WTC11 (cell line): ENCODE measurements at regions not wholly inside any gene's neighbourhood (a gene's known extent, or its start where the extent isn't known, plus 50 kb on each side); places are given as distances from the start of the nearest gene placed in this dataset.

Experiments
- ATAC-seq: fragments of 200-7000 bp; cut with Tn5 transposase; 2 replicates; pipeline ENCODE4 v1.10.0; 2021; ENCODE audit warnings: mild to moderate bottlenecking, moderate library complexity
- CTCF ChIA-PET: fragments of 300-600 bp; sonication (Branson Sonifier 250); formaldehyde crosslinking; loops from one replicate; lab custom pipeline; 2021; ENCODE audit warnings: antibody characterized with exemption; lab: Charles Lee
- POLR2A ChIA-PET: fragments of 350-600 bp; sonication (Branson Sonifier 250); formaldehyde crosslinking; loops from one replicate; lab custom pipeline; 2021; ENCODE audit warnings: antibody characterized with exemption; lab: Charles Lee
- DNase-seq: peaks from one replicate; pipeline ENCODE4 v3.0.0; 2021; ENCODE audit warnings: low spot score
- H3K27ac Mint-ChIP-seq: 2 replicates; pipeline ENCODE4 v1.8.0; 2021; ENCODE audit warnings: mixed read lengths
- H3K27me3 Mint-ChIP-seq: 2 replicates; pipeline ENCODE4 v1.8.0; 2021; ENCODE audit warnings: low read depth, mild to moderate bottlenecking, moderate library complexity, mixed read lengths
- H3K36me3 Mint-ChIP-seq: 2 replicates; pipeline ENCODE4 v1.8.0; 2021; ENCODE audit warnings: mixed read lengths
- H3K4me1 Mint-ChIP-seq: 2 replicates; pipeline ENCODE4 v1.8.0; 2022; ENCODE audit warnings: mixed read lengths
- H3K4me3 Mint-ChIP-seq: 2 replicates; pipeline ENCODE4 v1.8.0; 2021; ENCODE audit warnings: mild to moderate bottlenecking, moderate library complexity, mixed read lengths
- H3K9me3 Mint-ChIP-seq: 2 replicates; pipeline ENCODE4 v1.8.0; 2021; ENCODE audit warnings: mixed read lengths
- E2F5 ChIP-seq: sonication (generic); formaldehyde crosslinking; IDR thresholded peaks from 2 replicates; pipeline ENCODE4 v1.8.1; 2022; ENCODE audit warnings: mild to moderate bottlenecking, moderate library complexity, missing genetic modification reagents
- FOXJ3 ChIP-seq: sonication (generic); formaldehyde crosslinking; IDR thresholded peaks from 2 replicates; pipeline ENCODE4 v1.9.0; 2021; ENCODE audit warnings: missing genetic modification reagents, mild to moderate bottlenecking, borderline replicate concordance
- OVOL2 ChIP-seq: fragments of 250-450 bp; sonication (Bioruptor Pico); IDR thresholded peaks from 2 replicates; pipeline ENCODE4 v1.9.0; 2021; ENCODE audit warnings: mild to moderate bottlenecking, borderline replicate concordance
- SOX15 ChIP-seq: fragments of 250-450 bp; sonication (Bioruptor Pico); IDR thresholded peaks from 2 replicates; pipeline ENCODE4 v1.9.0; 2021; ENCODE audit warnings: mild to moderate bottlenecking
- ZBTB43 ChIP-seq: sonication (generic); formaldehyde crosslinking; IDR thresholded peaks from 2 replicates; pipeline ENCODE4 v1.8.1; 2023; ENCODE audit warnings: mild to moderate bottlenecking, missing genetic modification reagents
- ZMAT4 ChIP-seq: fragments of 250-450 bp; sonication (Bioruptor Pico); IDR thresholded peaks from 2 replicates; pipeline ENCODE4 v1.9.0; 2021; ENCODE audit warnings: mild to moderate bottlenecking
- ZNF532 ChIP-seq: fragments of 250-450 bp; sonication (Bioruptor Pico); IDR thresholded peaks from 2 replicates; pipeline ENCODE4 v1.9.0; 2021; ENCODE audit warnings: mild to moderate bottlenecking, borderline replicate concordance
- TF ChIP-seq, protein P1 (sequence below): sonication (generic); formaldehyde crosslinking; conservative IDR thresholded peaks from 2 replicates; pipeline ENCODE4 v1.8.1; 2023; ENCODE audit warnings: mild to moderate bottlenecking, low read depth, missing genetic modification reagents, moderate library complexity
- TF ChIP-seq, protein P2 (sequence below): sonication (generic); formaldehyde crosslinking; IDR thresholded peaks from 2 replicates; pipeline ENCODE4 v1.8.0; 2023; ENCODE audit warnings: missing genetic modification reagents, mild to moderate bottlenecking, borderline replicate concordance

- Mint-ChIP-seq H3K9me3 (no peaks in the 10 kb centered on the region), H3K27me3 (no peaks in the 10 kb centered on the region), H3K27ac (no peak overlapping the region), H3K4me3 (no peak overlapping the region), H3K4me1 (0 out of 2 replicates have a peak, but pooled peaks cover under 1% of the 10 kb centered on the region), H3K36me3 (no peaks in the 10 kb centered on the region)
- no peak for TF ChIP-seq ZMAT4 (CRISPR knock-in tag)
- no peak for TF ChIP-seq ZBTB43 (CRISPR knock-in tag)
- TF ChIP-seq, protein P1, sequence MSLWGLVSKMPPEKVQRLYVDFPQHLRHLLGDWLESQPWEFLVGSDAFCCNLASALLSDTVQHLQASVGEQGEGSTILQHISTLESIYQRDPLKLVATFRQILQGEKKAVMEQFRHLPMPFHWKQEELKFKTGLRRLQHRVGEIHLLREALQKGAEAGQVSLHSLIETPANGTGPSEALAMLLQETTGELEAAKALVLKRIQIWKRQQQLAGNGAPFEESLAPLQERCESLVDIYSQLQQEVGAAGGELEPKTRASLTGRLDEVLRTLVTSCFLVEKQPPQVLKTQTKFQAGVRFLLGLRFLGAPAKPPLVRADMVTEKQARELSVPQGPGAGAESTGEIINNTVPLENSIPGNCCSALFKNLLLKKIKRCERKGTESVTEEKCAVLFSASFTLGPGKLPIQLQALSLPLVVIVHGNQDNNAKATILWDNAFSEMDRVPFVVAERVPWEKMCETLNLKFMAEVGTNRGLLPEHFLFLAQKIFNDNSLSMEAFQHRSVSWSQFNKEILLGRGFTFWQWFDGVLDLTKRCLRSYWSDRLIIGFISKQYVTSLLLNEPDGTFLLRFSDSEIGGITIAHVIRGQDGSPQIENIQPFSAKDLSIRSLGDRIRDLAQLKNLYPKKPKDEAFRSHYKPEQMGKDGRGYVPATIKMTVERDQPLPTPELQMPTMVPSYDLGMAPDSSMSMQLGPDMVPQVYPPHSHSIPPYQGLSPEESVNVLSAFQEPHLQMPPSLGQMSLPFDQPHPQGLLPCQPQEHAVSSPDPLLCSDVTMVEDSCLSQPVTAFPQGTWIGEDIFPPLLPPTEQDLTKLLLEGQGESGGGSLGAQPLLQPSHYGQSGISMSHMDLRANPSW (CRISPR knock-in tag), result no peak
- no peak for TF ChIP-seq E2F5 (CRISPR knock-in tag)
- TF ChIP-seq OVOL2 (CRISPR knock-in tag), result no peak
- no peak for TF ChIP-seq ZNF532
- TF ChIP-seq, protein P2, sequence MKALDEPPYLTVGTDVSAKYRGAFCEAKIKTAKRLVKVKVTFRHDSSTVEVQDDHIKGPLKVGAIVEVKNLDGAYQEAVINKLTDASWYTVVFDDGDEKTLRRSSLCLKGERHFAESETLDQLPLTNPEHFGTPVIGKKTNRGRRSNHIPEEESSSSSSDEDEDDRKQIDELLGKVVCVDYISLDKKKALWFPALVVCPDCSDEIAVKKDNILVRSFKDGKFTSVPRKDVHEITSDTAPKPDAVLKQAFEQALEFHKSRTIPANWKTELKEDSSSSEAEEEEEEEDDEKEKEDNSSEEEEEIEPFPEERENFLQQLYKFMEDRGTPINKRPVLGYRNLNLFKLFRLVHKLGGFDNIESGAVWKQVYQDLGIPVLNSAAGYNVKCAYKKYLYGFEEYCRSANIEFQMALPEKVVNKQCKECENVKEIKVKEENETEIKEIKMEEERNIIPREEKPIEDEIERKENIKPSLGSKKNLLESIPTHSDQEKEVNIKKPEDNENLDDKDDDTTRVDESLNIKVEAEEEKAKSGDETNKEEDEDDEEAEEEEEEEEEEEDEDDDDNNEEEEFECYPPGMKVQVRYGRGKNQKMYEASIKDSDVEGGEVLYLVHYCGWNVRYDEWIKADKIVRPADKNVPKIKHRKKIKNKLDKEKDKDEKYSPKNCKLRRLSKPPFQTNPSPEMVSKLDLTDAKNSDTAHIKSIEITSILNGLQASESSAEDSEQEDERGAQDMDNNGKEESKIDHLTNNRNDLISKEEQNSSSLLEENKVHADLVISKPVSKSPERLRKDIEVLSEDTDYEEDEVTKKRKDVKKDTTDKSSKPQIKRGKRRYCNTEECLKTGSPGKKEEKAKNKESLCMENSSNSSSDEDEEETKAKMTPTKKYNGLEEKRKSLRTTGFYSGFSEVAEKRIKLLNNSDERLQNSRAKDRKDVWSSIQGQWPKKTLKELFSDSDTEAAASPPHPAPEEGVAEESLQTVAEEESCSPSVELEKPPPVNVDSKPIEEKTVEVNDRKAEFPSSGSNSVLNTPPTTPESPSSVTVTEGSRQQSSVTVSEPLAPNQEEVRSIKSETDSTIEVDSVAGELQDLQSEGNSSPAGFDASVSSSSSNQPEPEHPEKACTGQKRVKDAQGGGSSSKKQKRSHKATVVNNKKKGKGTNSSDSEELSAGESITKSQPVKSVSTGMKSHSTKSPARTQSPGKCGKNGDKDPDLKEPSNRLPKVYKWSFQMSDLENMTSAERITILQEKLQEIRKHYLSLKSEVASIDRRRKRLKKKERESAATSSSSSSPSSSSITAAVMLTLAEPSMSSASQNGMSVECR (CRISPR knock-in tag), result no peak
- no peak for TF ChIP-seq FOXJ3 (CRISPR knock-in tag)
- TF ChIP-seq SOX15 (CRISPR knock-in tag), result no peak
- DNase-seq (no peak), ATAC-seq (no peak)
- ChIA-PET POLR2A (no interaction called here), CTCF (no interaction called here)
Observed at GRCh38 chr4:67126570-67126969, 418.7 kb downstream of the CENPC start.
